ENCODE measurements at regions not wholly inside any gene's neighbourhood (a gene's known extent, or its start where the extent isn't known, plus 50 kb on each side); places are given as distances from the start of the nearest gene placed in this dataset.

DNA sequence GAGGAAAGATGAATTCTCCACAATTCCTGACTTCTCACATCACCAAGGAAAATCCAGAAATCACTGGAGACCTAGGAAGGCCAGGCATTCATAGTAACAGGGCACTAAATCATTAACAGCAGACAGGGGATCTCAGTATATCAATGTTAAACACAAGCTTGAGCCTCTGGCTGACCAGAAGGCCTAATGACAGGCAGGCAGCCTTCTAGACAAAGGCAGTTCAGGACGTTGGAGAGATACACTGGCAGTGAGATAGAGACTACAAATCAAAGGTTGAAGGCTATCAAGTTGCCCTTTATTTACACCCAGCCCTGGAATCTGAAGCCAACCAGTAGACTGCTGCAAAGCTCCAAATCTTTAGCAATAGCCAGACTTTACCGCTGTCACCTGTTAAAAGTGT lies 422.8 kb upstream of the CCL2 start:
- H3K4me1 ChIP-seq (ENCODE audit: control insufficient read depth, insufficient read depth, low read length): no peaks in the 10 kb centered on the region
- ATAC-seq (no peak), FAIRE-seq (no peak), DNase-seq (ENCODE audit: low read depth, low spot score) (no peak)
- H3K4me3 ChIP-seq: no peak overlapping the region
- intact Hi-C loops (cut with micrococcal nuclease; ENCODE audit: unreplicated experiment): no loop called here
- ChIA-PET POLR2A (no interaction called here), SMC1A (ENCODE audit: uncharacterized antibody, unreplicated experiment) (no interaction called here), RAD21 (ENCODE audit: unreplicated experiment) (no interaction called here), CTCF (no interaction called here)
- 48% methylated on average over 2 of the region's 2 CpGs for WGBS (ENCODE audit: insufficient coverage, insufficient replicate concordance, low lambda C conversion rate, missing lambda C conversion rate)
- H4K20me1 ChIP-seq (ENCODE audit: control insufficient read depth, insufficient read depth): no peaks in the 10 kb centered on the region
- no peaks in the 10 kb centered on the region for H3K27me3 ChIP-seq (replicated peaks in 1 of 2; ENCODE audit: control insufficient read depth in 2 of 2, insufficient read depth in 2 of 2, low read length in 1 of 2)
- BruUV-seq (replicated peaks): no TSS peak
- no peak overlapping the region for H3K27ac ChIP-seq (ENCODE audit: control insufficient read depth, insufficient read depth)
- no peaks in the 10 kb centered on the region for H3K9me3 ChIP-seq (replicated peaks; ENCODE audit: control insufficient read depth, insufficient read depth, low read length)
- in situ Hi-C loops (cut with MboI): no loop called here
- H2AFZ ChIP-seq (ENCODE audit: control insufficient read depth, low read depth, low read length): no peak overlapping the region
- no peaks in the 10 kb centered on the region for H3K79me2 ChIP-seq (ENCODE audit: control insufficient read depth, insufficient read depth, low read length)
- no peaks in the 10 kb centered on the region for H3K36me3 ChIP-seq (ENCODE audit: control insufficient read depth in 2 of 2, insufficient read depth in 2 of 2, low read length in 1 of 2)
- no peak overlapping the region for H3K9ac ChIP-seq (ENCODE audit: control insufficient read depth, insufficient read depth, low read length)
- TF ChIP-seq, protein P1, sequence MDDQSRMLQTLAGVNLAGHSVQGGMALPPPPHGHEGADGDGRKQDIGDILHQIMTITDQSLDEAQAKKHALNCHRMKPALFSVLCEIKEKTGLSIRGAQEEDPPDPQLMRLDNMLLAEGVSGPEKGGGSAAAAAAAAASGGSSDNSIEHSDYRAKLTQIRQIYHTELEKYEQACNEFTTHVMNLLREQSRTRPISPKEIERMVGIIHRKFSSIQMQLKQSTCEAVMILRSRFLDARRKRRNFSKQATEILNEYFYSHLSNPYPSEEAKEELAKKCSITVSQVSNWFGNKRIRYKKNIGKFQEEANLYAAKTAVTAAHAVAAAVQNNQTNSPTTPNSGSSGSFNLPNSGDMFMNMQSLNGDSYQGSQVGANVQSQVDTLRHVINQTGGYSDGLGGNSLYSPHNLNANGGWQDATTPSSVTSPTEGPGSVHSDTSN (IDR thresholded peaks at IDR 0.05; ENCODE audit: insufficient replicate concordance, low read depth, low read length): no peak
- no peak for TF ChIP-seq SIX5 (IDR thresholded peaks at IDR 0.05; ENCODE audit: low read depth, low read length, severe bottlenecking)
- no peak for TF ChIP-seq ZBTB11 (CRISPR knock-in tag; IDR thresholded peaks at IDR 0.05)
- no peak for TF ChIP-seq POLR2AphosphoS2 (IDR thresholded peaks at IDR 0.05; ENCODE audit: low read depth, low read length)
- TF ChIP-seq NFIC (IDR thresholded peaks at IDR 0.05; ENCODE audit: low read depth, low read length): no peak
- TF ChIP-seq, protein P2, sequence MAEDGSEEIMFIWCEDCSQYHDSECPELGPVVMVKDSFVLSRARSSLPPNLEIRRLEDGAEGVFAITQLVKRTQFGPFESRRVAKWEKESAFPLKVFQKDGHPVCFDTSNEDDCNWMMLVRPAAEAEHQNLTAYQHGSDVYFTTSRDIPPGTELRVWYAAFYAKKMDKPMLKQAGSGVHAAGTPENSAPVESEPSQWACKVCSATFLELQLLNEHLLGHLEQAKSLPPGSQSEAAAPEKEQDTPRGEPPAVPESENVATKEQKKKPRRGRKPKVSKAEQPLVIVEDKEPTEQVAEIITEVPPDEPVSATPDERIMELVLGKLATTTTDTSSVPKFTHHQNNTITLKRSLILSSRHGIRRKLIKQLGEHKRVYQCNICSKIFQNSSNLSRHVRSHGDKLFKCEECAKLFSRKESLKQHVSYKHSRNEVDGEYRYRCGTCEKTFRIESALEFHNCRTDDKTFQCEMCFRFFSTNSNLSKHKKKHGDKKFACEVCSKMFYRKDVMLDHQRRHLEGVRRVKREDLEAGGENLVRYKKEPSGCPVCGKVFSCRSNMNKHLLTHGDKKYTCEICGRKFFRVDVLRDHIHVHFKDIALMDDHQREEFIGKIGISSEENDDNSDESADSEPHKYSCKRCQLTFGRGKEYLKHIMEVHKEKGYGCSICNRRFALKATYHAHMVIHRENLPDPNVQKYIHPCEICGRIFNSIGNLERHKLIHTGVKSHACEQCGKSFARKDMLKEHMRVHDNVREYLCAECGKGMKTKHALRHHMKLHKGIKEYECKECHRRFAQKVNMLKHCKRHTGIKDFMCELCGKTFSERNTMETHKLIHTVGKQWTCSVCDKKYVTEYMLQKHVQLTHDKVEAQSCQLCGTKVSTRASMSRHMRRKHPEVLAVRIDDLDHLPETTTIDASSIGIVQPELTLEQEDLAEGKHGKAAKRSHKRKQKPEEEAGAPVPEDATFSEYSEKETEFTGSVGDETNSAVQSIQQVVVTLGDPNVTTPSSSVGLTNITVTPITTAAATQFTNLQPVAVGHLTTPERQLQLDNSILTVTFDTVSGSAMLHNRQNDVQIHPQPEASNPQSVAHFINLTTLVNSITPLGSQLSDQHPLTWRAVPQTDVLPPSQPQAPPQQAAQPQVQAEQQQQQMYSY (CRISPR knock-in tag; IDR thresholded peaks at IDR 0.05): no peak
- H3K4me2 ChIP-seq (ENCODE audit: control insufficient read depth, insufficient read depth): no peak overlapping the region

All from GM12878 (cell line).